SW 1271 (cell line): ENCODE measurements at regions not wholly inside any gene's neighbourhood (a gene's known extent, or its start where the extent isn't known, plus 50 kb on each side); places are given as distances from the start of the nearest gene placed in this dataset.

Experiments
- DNase-seq, 2 experiments: peaks; one replicate each; lab custom pipeline; 2025; lab: John Stamatoyannopoulos, UW

DNA sequence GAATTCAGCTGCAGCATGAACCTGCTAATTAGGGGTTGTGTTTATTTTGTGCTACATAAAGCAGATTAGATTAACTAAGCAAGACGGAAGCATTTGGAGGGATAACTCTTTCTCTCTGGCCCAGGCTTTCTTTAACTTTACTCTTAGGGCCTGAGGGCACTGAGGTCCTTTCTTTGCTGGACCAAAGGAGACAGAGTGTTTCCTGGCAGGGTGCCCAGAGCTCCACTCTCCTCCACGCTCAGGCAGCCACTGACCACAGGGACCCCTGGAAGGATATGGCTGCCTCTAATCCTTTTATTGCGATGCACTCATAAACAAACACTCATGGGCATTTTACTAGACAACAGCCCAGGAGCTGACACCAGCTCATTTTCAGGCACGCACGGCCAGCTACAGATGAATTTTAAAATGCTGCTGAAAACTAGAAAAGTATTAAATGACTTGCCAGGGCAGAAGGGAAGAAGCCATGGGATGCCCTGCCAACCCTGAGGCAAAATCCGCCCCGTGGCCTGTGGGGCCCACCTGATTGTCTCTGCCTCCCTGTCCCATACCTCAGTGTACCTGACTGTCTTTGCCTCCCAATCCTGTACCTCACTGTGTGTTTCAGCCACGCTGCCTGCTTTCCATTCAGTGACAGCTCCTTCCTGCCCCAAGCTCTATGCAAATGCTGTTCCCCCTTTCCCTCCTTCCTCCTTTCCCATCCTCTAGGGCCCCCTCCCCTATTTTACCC lies 192.6 kb upstream of the NAV2 start:
- DNase-seq = no peak

DNA sequence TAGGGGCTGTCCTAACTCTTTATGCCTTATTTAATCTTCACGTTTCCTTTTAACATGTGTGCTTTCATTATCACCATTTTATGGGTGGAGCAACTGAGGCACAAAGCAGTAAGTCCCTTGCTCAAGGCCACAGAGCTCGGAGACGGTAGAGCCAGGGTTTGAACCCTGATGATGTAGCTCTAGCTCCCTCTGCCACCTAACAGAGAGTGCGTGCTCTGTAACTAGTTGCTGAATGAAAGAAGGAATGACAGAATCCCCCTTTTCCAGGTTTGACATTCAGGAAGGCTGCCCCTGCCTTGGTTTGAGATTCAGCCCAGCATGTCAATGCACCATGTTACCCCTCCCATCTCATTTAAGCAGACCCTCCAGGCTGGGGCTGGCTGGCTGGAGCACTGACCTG lies 193.3 kb upstream of the NAV2 start:
- DNase-seq = no peak

DNA sequence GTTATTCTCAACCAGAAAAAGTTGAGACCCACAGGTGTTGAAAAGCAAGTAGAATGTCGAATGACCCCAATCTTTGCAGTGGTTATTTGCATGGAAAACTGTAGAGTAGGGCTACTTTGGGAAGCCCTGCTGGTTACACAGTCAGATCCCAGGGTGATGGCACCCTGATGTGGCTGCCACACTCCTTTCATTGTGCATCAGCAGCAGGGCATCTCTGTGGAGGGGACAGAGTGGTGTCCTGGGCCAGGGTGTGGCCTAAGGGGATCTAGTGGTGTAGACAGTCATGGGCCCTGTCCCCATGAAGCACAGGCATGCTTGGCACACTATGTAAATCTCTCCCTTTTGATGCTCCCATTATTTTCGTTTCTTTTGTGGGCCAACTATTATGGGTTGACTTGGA lies 199.4 kb upstream of the NAV2 start:
- DNase-seq = no peak

DNA sequence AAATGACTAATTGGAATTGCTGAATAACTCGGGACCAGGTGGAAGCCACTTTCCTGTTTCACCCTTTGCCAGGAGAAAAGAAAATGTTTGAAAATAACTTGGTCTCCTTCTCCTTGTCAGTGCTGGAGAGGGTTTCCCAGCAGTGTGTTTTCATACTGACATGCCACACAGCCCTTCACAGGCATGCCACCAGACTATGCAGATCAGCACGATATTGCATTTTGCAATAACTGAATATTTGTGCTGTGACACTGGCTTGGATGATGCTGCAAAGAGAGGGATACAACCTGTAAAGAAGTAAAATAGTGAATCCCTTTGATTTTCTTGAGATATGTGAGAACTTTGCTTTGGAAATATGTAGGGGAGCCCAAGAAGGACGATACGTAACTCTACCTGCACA lies 200.0 kb upstream of the NAV2 start:
- no peak for DNase-seq

DNA sequence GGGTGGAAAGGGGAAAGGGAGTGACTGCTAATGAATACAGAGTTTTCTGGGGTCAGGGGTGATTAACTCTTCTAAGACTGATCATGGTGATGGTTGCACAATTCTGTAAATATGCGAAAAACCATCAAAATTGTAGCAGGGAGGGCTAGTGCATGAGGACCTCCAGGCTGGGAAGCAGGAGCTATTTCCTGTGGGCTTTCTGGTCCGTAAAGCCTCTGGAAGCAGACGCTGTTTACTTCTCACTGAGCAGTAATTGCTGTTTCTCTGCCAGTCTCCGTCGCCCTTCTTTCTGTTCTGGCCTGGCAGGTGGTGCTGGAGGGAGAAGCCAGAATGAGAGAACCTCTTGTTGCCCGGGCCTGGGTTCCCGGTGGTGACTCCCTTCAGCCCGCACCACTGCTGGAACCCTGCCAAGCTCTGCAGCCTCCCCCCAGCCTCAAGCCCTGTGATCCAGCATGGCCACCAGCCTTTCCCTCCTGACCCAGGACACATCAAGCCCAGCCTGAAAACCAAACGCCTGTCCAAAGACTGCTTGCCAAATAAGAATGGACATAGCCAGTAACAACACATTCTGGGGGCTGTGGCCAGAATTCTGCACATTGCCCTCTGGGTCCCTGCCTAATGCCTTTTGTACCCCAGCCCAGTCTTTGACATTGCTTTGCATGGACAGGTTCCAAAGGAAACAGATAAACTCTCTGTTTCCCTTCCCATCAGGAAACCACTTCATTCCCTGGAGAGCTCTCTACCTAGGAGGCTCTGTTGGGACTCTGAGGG lies 201.0 kb upstream of the NAV2 start:
- no peak for DNase-seq

DNA sequence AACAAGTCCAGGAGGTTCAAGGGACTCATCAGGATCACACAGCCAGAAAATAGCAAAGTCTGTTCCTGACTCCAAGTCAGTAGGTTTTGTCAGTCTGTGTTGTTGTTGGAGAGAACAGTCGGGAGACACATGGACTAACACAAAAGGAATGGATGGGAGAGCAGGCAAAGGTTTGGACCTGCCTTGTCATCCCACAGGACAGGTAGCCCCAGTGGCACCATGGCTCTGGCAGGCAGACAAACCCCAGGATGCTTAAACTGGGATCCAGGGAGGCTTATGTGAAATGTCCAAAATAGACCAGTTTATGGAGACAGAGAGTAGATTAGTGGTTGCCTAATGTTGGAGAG lies 201.6 kb upstream of the NAV2 start:
- DNase-seq = no peak

DNA sequence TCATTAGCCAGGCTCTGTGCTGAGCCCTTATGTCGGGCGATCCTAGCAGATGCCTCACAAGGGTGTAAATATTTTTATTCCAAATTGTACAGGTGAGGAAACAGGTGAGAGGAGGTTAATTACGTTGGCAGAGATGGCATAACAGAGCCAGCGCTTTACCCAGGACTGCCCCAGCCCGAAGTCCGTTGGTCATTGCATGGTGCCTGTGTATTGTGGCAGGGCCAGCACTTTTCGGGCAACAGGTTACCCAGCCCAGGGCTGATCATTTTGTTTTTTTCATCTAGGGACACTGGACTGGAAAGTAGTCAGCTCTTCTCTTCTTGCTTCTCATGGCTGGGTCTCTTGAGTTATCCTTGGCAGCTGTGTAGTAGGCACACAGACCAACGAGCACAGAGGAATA lies 202.2 kb upstream of the NAV2 start:
- no peak for DNase-seq

DNA sequence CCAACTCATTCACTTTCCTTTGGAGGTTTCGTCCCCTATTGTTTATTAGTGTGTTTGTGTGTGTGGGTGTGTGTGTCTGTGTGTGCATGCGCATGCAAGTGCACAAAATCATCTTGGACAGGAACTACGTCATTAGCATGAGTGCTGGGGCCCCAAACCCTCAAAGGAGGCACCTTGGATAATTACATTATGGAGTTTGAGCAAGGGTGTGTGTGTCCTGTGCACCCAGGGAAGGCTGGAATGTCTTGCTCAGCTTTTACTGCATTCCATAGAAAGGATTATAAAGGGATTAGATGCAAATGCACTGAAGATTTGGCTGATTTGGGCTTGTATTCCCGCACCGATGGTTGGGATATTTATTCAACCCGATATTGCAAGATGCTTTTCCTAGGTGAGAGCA lies 203.4 kb upstream of the NAV2 start:
- no peak for DNase-seq

DNA sequence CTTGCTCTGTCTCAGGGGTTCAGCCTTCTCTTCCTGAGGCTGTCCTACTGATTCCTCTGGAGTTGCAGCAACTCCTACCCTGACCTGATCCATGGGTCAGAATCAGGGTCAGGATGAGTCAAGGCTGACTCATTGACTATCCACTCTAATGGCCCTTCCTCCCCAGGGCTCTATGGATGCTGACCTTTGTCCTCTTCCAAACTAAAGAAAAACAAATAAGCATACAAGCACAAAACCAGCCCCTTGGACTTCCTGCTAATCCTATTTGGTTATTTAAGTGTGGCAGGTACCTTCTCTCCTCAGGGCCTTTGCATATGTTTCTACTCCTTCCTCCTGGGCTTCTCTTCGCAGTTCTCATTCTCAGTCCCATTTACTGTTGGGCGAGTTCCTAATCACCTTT lies 204.5 kb upstream of the NAV2 start:
- DNase-seq = peak in 1 of 2 experiments; percentile 30

DNA sequence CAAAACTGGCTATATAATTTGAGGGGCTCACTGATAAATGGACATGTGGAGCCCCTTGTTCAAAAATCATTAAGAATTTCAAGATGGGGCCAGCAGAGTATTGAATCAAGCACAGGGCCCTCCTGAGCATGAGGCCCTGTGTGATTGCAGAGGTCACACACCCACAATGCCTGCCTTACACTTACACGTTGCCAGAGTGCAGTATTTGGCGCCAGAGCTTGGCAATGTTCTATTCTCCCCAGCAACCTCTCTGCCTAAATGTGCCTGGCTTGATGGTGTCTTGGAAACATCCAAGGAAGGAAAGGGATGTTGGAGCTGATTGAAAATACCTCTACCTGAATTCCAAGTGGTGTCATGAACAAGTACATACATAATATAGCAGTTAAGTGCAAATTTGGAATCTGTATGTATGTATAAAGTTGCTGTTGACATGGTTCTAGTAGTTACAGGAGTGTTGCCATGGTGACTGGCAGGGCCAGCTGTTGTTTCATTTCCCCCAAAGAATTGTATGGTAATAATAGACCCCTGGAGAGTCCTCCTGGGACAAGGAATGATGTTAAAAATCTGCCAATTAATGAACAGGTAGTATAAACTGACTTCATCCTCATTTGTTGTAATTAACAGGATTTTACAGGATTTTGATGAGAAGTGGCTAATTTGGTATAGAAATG lies 205.7 kb upstream of the NAV2 start:
- no peak for DNase-seq

DNA sequence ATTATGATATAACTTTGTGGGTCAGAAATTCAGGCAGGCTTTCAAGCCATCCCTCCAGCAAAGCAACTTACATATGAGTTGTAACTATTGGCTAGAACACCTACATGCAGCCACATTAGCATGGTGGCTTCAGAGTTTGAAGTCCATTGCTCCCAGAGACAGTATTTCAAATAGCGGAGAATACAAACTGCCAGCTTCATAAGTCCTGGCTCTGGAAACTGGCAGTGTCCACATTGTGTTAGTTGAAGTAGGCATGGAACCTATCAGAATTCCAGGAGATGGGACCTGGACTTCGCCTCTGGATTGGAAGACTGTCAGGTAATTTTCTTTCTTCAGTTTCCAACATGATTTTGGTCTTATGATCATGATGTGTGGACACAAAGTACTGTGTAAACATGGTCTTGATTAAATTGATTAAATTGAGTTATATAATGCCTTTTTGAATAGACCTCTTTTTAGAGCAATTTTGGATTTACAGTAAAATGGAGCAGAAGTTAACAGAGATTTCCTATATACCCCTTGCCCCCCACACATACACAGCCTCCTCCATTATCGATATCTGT lies 209.9 kb upstream of the NAV2 start:
- DNase-seq = no peak

DNA sequence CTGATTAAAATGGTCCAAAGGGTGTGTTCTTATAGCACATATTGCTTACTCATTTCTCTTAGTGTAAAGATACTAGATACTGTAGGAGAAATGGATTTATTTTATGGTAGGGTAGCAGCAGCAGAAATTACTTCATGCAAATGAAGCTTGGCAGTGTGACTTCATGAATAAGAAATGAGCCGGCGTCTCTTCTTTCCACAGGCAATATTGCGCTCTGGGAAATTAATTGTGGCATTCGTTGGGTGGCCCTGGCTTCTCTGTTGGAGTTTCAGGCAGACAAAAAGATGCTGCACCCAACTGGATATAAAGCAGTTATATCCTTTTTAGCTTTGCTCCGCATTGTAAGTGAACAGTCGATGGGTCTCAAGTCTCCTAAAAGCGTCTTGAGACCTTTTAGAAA lies 211.0 kb upstream of the NAV2 start:
- DNase-seq = no peak

DNA sequence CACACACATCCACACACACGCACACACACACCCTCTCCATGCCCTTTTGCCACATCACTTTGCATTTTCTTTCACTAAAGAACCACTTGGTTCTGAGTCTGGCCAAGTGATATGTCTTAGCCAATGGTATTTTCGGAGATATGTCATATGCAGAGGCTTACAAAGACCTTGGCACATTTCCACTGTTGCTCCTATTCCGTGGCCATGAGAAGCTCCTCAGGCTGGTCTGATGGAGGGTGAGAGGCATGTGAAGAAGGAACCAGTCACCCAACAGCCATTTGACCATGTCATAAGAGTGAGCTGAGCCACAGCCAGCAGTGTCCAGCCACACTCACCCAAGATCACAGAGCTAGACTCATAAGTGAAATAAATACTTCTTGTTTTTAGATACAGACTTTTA lies 212.6 kb upstream of the NAV2 start:
- no peak for DNase-seq

DNA sequence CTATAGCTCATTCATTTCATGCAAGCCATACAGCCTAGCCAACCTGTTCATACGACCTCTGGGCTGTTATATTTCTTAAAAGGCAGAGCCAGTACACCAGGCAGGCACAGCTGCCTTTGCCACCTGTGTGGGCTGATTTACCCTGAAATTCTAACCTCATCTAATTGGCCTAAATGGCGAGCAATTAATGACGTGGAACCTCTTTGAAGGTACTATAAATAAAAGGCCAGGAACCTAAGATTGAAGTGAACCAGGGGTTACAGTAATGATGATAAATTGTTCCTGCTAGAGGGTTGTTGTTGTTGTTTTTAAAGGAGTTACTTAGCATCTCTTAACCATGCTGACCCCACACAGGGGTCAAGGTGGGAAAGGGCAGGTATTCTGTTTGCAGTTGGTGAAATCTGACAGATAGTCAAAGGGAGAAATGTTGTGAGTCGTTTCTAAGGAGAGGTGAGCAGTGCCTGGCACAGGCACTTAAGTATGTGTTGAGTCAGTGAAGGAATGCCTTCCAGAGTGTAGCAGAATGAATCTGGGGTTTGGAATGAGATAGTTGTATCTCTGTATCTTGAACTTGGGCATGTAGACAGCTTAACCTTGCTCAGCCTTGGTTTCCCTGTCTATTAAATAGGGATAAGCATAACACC lies 213.5 kb upstream of the NAV2 start:
- no peak for DNase-seq

DNA sequence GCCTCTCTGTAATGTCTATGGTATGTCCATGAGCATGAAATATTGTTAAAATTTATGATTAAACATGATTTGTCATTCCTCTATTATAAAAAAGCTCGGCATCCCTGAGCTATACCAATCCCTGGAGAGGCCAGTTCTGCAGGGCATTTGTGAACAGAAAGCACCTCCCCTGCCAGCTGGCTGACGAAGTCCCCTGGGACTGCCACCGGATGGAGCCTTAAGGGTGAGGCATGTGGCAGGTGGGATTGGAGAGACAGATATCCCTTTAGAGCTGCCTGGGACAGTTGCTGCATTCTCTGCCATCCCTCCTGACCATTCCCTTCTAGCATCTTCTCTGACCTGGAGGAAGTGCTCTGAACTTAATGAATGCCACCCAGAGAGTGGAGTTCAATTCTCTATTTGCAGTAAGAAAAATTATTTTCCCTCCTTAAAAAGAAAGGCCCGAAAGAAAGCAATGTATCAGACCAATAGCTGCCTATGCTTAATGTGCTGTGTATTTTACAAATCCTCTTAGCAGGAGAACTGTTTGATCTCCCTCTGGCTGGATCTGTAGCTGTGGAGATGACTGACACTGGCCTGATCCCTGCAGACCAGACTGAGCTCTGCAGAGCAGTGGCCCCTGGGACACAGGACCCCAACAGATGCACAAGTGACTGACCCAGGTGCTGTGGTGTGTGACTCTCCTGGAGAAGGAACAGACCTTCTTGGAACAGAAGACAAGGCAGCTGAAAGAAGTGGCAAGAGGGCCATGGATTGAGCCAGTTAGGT lies 219.0 kb upstream of the NAV2 start:
- DNase-seq = no peak

DNA sequence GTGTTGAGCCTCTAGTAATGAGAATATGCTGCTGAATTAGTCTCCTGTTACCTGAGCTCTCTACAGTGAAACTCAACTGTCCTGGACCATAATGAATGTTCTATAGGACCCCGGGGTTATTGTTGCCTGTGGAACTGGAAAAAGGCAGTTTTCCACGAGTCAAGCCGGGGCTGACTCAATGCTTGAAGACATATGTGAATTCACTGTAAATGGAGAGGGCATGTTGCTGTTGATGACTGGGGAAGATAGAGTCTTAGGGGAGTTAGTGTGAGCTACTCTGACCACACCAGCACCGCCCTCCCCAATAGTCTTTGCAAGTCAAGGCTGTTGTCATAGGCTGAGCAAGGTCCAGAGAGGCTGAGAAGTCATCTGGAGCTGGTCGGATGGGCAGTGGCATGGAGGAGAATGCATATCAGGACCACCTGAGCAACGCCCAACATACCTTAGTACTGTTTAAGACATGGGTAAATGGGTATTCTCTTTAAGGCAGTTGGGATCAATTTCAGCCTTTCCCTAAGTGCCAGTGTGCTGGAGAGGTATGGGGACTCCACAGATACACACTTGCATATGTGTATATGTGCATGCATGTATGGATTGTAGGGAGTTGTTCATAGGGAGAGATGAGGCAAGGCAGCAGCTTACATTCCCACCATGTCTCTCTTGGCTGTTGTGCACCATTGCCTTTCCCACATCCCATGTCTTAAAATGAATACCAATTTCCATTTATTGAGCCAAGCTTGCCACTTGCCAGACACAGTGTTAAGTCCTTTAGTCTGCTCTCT lies 230.1 kb upstream of the NAV2 start:
- DNase-seq = no peak

DNA sequence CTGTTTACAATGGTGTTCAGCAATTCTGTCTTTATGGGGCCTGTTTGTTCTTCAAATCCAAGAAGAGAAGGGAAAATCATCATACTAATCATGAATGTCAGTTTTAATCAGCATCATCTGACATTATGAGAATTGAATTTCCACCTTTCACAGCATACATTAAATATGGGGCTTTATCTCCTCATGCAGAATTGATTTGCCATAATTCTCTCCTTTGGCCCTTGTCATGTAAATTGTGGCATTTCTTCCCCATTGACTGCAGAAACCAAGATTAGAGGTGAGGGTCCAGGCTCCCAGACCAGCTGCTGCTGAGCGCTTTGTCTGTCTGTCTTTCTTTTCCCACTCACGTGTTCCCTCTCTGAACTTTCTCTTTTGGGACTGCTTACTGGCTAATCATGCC lies 232.1 kb upstream of the NAV2 start:
- no peak for DNase-seq

DNA sequence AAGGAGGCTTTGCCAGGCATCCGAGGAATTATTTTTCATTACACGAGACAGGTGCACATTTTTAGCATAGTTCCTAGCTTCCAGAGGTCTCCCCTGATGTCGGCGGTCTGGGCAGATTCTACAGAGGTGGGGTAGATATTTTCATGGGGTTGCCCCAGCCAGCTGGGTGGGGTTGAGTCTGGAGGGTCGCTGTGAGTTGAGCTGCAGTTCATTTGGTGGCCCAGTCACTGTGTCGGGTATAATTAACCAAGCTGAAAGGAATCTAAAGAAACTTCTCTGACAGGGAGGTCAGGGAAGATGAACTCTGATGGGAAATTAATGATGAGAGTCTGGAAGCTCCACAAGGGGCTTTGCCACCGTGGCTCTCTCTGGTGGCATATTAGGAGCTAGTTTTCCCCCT lies 233.7 kb upstream of the NAV2 start:
- no peak for DNase-seq

DNA sequence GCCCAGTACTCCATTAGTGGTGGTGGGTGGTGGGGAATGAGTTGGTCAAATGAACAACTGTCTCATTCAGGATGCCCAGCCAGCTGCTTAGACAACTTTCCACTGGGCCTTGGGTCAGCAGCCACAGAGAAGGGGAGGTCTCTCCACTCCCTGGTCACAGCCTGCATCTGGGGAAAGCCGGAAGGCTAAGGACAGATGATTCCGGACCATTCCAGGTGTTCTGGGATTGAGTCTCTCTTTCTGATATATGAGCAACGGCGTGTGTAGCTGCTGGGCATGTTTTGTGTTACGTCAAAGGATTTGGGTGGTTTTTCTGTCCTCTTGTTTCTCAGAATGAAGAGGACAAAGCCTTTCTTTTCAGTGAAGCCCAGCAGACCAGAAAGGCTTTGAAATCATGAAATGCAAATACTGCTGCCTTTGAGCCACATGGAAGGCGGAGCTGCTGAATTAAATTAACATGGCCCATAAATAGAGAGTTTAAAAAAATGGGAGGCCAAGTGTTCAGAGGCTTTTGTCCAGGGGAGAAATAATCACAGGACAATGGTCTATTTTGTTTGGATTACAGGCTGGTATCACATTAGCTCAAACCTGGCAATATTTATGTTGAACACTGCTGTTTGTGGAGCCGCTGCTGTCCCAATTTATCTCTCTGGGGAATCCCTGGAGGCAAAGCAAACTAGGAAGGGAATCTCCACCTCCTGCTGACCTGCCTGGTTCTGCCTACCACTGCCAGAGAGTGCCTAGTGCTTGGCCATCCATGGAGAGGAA lies 234.4 kb upstream of the E2F8 start:
- DNase-seq = no peak

DNA sequence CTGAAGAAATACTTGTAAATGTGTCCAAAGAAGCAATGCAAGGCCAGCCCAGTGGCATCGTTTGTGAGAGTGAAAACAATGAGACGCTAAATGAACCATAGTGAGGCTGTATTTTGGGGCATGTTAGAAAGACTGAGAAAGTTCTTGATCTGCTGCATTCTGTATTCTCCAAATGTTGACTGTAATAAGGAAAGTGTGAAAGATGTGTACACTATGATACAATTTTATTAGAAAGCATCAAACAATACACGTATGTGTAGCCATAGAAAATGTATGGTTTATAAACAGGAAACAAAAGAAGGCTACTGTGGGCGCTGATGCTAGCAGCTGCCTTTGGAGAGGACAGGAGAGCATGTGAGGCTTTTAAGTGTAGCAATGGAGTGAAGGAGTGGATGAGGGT lies 233.5 kb upstream of the E2F8 start:
- no peak for DNase-seq
